HuH-7 (cell line): ENCODE measurements at regions not wholly inside any gene's neighbourhood (a gene's known extent, or its start where the extent isn't known, plus 50 kb on each side); places are given as distances from the start of the nearest gene placed in this dataset.

ENCODE experiments used
- DNase-seq: peaks from one replicate; pipeline ENCODE4 v3.0.0; 2011; ENCODE audit warnings: low spot score

DNA sequence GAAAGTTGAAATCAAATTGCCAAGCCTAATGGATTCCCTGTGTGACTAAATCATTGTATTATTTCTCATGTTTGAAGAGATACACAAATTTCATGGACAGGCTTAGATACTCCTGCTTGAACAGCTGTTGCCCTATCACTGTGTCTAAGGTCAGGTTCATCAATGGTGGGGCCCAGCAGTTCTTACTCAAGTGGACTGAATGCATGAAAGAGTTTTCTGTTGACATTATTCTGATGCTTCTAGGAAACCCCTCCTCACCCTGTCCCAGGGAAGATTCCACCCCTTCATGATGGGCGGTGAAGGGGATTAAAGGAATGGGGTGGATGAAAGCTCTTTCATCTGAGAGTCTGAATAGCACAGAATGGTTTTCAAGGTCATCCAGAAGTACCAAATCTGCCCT is 148.8 kb downstream of the INO80D start:
- DNase-seq = no peak

DNA sequence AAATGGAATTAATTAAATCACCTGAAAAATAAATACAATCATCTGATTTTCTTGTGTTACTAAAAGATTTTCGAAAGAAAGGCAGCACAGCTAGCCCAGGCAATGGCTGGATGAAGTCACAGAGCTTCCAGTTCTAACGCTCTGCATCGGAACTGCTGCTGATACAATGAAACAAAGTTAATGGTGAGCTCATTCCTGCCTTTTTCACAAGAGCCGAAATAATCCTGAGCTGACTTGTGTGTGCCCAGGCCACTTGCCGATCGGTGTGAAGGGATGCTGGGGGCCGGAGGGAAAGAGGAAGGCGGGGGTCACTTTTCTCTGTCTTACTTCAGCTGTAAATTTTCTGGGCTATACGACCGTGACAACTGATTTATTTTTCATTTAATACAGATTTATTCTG is 149.5 kb downstream of the INO80D start:
- DNase-seq = no peak

DNA sequence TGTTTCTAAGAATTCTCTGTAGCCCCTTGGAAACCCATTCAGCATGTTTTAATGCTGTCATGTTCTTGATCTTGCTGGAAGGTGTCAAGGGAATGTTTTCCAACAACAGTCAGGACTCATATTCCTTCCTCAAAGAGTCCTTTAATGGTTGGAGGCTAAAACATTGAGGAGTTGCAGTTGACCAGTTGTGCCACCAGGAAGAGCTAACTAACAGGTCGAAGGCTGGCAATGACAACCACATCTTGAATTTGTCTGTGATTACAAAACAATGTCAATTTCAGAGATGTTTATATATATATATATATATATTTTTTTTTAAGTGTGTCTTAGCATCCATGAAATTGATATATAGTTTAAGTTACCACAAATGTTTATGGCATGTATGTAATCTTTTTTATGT is 151.5 kb downstream of the INO80D start:
- no peak for DNase-seq

DNA sequence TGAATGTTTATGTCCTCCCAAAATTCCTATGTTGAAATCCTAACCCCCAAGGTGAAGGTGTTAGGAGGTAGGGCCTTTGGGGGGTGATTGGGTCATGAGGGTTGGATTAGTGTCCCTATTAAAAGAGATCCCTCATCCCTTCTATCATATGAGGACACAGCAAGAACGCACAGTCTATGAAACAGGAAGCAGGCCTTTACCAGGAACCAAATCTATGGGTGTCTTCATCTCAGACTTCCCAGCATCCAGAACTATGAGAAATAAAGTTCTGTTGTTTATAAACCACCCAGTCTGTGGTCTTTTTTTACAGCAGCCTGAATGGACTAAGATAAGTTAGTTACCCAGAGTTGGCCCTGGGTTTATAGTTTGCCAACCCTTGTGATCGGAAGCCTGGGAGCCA is 153.1 kb downstream of the INO80D start:
- DNase-seq = no peak

DNA sequence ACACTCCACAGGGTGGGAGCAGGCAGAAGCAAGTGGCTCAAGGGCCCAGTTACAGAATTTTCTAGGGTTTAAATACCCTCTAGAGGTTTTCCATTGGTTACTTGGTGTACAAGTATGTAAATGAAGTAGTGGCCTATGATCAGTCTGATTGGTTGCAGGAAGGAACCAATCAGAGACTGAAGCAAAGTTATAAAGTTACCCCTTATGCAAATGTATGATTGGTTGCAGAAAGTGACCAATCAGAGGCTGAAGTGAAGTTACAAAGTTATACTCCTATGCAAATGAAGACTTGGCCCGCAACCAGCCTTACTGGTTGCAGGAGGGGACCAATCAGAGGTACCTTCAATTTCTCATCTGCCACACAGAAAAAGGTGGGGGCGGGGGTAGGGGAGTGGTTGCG is 154.6 kb downstream of the INO80D start:
- no peak for DNase-seq

DNA sequence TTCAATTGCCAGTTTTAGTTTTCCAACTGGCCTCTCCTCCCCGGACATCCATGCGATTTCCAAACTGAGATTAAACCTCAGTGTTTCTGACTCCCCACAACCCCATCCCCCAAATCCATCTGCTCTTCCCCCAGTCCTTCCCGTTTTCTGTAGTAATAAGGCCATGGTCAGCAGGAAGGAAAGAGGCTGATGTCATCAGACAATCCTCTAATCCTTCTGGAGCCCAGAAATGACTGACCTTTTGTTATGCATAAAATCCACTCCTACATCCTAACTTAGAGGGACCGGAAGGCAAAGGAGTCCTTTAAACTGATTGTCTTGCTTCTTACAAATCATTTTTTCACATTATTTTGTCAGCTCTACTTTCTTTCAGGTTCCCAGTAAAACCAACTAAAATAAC is 155.8 kb downstream of the INO80D start:
- DNase-seq = no peak

DNA sequence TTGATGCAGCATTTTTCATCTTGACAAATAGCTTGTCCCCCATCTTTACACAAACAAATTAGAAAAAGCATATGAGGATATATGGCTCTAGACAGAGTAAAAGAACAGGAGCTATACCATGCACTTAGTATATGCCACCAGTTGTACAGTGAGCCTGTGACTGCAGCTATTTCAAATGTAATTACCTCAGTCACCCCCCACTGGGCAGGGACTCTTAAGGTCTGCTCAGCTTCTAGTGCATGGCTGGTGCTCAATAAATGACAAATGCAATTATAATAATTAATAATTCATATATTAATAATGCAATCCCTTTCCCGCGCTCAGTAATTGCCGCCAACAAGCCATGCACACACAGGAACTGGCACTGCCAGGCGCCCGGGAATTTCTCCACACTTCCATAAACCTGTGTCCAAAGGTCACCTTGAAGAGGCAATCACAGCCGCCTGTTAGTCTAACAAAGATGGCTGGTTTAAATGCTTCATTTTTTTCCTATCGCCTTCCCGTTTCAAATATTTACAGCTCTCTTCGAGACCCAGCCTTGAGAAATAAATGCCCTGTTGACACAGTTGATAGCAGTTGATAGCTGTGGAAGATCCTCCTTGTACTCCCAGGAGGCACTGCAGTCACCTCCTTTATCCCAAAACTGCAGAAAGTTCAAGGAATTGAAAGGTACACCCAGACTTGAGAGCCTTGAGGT is 156.6 kb downstream of the INO80D start:
- DNase-seq = peak; percentile 47

DNA sequence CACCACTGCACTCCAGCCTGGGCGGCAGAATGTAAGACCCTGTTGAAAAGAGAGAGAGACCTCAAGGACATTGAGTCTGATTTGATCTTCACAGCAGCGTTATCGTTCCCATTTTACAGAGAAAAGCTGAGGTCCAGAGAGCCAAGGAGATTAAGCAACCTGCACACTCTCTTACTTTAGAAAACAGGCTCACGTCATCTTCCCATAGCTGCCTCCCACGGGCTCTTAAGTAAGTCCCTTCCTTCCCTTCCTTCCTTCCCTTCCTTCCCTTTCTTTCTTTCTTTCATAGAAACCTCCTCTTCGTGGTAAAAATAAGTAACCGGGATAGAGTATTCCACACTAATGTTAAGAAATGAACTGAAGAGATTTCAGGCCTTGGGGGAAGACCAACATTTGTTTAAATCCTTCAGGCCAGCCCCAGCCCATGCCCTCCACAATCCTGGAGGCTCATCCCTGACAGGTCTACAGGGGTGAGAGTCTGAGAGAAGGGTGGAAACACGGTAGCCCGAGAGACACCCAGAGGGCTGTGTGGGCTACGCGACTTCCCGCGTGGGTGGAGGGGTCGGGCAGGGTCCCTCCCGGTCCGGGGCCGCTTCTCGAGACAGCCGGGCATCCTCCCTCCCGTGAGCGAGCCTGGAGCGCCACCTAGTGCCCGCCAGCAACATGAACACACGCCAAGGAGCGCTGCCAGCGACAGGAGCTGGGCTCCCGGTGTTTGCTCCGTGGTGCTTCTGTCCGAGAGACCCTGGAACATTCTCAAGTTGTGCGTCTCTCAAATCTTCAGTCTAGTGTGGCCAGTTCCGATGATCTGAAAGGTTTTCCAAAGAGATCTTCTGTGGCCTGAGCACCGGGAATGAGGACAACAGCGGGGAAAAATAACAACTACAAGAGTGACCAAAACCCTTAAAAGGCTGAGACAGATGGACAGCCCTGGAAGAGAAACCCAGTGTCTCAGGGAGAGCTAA is 160.3 kb downstream of the INO80D start:
- peak; percentile 73 for DNase-seq

DNA sequence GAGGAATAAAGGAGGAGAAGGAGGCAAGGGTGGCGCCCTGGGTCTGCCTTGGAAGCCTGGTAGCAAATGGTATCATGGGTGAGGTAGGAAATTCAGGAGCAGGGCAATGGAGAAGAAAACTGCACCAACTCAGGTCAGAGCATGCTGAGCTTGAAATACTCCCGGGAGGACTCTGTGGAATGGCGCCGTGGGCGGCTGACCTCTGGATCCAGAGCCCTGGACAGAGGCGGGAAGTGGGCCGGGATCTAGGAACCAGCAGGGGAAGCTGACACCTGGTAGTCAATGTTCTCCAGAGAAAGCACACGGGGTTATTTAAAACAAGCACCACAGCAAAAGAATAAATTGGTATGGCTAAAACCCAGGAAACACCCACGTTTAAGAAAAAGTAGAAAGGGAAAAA is 161.3 kb downstream of the INO80D start:
- no peak for DNase-seq

DNA sequence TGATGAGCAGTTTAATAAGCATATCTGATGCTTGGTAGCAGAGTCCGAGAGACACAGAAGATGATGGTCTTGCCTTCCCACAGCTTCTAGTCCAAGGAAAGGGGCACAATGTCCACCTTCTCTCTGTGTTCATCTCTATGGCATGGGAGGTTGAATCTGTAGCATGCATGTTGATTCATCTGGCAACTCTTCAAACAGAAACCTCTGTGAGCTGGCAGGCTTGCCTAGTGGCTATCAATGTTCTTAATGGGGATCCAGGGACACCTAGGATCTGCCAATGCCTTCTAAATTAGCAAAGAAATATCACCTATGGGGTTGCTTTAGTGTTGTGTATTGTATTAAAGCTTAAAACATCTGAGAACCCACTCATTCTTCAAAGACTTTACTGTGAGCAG is 170.8 kb downstream of the INO80D start:
- DNase-seq = no peak

DNA sequence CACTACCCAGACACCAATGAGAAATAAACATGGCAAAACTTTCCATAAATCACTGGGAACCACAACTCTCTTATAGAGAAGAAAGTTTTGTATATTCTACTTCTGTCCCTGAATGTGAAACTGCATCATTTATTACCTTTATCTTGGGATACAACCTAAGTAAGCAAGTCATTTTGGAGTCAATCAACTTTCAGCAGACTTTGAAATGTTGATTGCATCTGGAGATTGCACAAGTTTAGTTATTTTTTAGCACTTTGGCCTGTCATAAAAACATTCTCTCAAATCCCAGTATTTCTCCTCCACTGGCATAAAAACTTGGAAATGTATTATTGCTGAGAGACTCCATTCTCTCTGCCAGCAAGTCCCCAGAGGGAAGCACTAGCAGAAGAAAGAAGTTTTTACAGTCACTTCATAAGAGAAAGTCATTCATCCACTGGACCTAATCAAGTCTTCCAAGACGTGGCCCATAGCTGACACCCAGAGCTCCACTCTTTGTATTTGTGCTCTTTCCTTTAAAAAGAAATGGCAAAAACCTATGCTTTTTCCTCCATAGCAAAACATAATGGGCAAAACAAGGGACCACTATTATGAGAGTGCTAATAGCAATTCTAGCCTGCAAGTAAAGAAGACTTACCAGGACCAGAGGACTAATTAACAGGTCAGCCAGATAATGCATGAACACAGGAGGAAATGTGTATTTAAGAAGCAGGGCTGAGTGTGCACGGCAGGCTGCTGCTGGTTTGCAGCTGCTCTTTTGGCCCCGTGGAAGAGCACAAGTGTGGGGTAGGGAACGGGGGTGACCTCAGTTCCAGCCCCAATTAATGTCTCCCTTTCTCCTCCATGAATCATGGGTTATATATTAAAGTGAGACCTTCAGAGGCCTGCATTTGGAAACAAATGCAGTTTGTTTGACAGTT is 171.5 kb downstream of the INO80D start:
- no peak for DNase-seq

DNA sequence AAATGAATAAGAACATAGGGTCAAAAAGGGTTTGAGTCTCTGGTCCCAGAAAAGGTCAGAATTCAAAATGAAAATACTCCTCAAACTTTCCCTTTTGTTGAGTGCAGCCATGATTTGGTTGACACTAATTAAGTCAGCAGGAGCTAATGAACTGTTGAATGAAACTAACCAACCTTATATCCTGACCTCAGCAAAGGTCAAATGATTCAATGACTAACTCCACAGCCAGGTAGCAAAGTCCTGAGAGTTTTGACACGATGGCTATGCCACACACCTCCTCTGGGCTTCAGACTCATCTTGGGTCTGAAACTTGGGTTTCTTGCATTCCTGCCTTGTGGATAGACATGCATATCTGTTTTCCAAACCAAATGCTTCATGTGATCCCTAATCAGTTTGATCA is 172.3 kb downstream of the INO80D start:
- DNase-seq = no peak

DNA sequence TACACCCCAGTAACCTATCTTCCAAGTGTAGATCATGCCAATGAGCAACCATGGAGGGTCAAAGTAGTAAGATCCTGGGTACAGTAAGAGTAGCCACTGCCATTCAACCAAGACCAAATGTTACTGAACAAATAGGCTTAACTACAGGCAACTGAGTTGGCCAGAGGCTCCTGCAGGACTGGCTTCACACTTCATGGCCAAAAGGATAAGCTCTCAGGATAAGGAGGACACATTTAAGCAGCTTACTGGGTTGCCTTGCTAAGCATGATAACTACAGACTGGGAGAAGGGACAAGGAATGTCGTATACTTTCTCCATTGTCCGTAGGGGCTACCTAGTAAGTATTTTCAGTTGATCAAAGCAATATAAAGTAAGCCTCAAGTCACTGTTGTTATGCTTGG is 174.7 kb downstream of the INO80D start:
- no peak for DNase-seq

DNA sequence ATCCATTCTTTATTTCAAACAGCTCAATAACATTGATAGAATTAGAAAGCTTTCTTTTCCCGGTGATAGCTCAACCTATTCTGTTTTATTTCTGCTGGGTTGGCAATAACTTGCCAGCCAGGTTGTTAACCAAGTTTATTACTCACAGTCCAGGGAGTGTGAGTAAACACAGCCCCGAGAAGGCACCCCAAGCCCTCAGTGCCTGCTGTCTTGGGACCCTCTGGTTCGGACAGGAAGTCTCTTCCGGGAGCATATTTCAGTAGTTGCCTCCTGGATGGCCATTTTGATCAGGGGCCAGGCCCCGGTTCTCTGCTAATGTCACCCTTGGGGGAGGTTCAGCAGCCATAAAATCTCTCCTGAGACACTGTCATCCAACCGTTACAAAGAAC is 176.8 kb downstream of the INO80D start:
- DNase-seq = no peak

DNA sequence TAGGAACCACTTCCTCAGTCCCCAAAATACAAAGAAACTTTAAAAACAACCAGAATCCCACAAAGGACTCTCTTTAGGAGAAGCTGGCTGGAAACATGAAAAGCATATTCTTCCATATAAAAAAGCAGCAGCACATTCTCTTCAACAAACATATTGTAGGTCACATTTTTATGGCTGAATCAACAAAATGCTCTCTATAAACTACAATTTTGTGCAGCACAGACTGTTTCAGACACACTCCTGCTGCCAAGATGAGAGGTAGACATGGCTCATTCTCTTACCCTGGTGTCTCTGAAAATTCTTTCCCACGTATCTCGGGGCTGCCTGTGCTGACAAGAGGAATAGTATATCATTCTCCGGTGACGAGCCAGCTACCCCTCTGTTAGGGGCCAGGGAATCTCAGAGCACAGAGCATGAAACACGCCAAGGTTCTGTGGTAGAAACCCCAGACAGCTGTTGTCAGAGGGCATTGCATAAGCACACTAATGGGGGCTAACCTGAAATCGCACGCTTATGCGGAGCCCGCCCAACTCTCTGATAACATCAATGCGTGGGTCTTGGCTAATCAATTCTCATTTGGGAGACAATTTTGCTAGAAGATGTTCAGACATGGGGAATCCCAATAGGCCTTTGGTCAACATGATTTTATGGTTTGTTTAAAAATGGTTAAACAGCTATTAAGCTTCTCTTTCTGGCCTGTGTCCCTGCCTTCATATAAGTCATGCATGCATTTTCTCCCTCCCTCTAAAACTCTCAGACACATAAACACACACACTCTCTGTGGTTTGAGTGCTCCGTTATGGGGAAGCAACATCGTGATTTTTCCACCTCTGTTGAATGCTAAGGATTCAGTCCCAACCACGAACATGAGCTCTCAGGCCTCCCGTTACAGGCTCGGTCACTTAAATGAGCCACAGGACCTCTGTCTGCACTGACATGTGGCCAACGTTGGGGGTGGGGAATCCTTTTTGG is 177.5 kb downstream of the INO80D start:
- DNase-seq = no peak

DNA sequence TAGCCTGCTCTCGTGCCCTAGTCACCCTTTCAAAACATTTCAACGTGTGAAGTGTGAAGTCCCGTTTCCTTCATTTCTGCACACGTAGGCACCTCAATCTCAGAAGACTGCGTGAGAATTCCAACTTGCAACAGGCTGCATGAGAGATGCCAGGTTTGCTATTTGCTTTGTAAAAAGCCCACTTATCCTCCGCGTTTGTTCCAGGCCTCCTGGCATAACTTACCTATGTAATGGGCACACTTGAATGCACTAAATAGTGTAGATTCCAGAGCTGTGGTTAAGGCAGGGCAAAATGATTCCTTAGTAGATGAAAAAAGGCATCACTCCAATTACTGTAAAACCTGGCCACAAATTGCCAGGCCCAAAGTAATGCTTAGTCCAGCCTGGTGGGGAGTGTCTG is 179.6 kb downstream of the INO80D start:
- DNase-seq = no peak

DNA sequence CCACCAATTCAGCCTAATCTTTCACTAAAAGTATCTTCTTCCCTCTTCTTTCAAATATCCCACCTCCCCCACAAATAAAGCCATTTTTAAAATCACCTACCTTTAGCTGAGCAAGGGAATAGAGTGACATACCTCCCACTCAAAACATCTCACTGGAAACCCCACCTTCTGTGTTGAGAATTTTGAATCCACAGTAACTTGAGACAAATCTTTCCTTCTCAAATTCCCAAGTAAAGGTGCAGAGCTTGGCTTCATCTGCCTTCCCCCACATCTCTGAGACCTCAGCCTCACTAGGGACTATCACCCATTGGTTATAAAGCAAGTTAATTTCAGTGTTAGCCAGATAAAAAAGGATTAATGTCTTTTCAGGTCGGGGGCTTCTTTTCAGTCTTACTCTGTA is 180.4 kb downstream of the INO80D start:
- DNase-seq = no peak

DNA sequence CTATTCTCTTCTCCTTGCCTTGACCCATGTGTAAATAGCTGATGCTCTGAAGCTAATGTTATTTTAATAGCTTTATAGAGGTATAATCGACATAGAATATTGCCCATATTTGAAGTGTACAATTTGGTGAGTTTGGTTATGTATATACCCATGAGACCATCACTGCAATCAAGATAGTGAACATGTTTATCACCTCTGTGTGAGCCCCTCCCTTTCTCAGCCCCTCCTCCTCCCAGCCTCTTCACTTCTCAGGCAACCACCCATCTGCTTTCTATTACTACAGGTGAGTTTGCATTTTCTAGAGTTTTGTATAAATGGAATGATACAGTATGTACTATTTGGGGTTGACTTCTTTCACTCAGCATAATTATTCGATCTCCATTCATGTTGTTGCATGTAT is 181.1 kb downstream of the INO80D start:
- DNase-seq = no peak

DNA sequence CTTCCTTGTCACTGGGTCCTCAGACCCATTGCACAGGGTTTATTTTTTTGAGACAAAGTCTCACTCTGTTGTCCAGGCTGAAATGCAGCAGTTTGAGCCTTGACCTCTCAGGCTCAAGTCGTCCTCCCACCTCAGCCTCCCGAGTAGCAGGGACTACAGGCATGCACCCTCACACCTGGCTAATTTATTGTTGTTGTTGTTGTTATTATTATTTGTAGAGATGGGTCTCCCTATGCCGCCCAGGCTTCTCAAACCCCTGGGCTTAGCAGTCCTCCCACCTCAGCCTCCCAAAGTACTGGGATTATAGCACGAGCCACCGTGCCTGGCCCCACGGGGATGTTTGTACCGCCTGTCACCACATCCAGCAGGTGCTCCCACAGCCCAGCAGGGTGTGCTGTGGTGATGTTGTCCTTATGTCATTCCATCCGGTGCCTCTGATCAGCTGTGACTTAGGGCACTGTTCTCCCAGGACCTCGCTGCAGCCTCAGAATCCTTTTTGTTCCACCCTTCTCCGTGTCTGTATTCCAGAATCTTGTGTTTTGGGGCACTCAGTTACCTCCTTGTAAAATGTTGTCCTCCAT is 182.3 kb downstream of the INO80D start:
- peak; percentile 72 for DNase-seq

DNA sequence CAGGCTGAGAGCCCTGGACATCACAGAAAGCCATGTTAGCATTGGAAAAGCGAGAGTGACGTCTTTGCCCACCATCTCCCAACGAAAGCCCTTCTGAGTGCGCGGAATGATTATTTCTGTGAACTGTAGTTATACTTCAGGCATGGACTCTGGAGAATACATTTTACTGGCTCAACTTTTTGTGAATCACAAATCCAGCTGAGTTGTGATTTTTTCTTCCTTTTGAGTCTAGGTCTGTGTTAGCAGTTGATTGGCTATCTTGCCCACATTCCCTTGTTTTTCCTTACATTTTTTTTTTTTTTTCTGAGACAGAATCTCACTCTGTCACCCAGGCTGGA is 183.1 kb downstream of the INO80D start:
- DNase-seq = no peak
